Activated B cell treated with CpG ODN at 0.5 μM for 24 hours (primary cell): ENCODE measurements at regions not wholly inside any gene's neighbourhood (a gene's known extent, or its start where the extent isn't known, plus 50 kb on each side); places are given as distances from the start of the nearest gene placed in this dataset.

Experiments used
- ATAC-seq: fragments of 200-7000 bp; cut with Tn5 transposase; one replicate; pipeline ENCODE4 v1.10.0; 2021; ENCODE audit warnings: low read depth, mild to moderate bottlenecking, moderate library complexity
- CTCF ChIA-PET: fragments of 350-600 bp; sonication (Branson Sonifier 250); formaldehyde crosslinking; loops from one replicate; lab custom pipeline; 2021; ENCODE audit warnings: antibody characterized with exemption; lab: Charles Lee
- POLR2A ChIA-PET: fragments of 350-600 bp; sonication (Branson Sonifier 250); formaldehyde crosslinking; loops from one replicate; lab custom pipeline; 2021; ENCODE audit warnings: antibody characterized with exemption; lab: Charles Lee
- DNase-seq: peaks from one replicate; pipeline ENCODE4 v3.0.0; 2022
- H3K27ac Mint-ChIP-seq: one replicate; pipeline ENCODE4 v1.8.0; 2020; ENCODE audit warnings: mixed read lengths
- H3K27me3 Mint-ChIP-seq: one replicate; pipeline ENCODE4 v1.8.0; 2021; ENCODE audit warnings: mixed read lengths
- H3K36me3 Mint-ChIP-seq: one replicate; pipeline ENCODE4 v1.8.0; 2021; ENCODE audit warnings: low read depth, mixed read lengths
- H3K4me1 Mint-ChIP-seq: one replicate; pipeline ENCODE4 v1.8.0; 2021; ENCODE audit warnings: mixed read lengths
- H3K4me3 Mint-ChIP-seq: one replicate; pipeline ENCODE4 v1.8.0; 2020; ENCODE audit warnings: mild to moderate bottlenecking, mixed read lengths
- H3K9me3 Mint-ChIP-seq: one replicate; pipeline ENCODE4 v1.8.0; 2020; ENCODE audit warnings: mixed read lengths
- intact Hi-C: fragments of 100-400 bp; cut with micrococcal nuclease; formaldehyde crosslinking; loops from one replicate; pipeline ENCODE4 v1.15.1; 2024
- TF ChIP-seq, protein P1 (sequence below): fragments of 200-600 bp; IDR thresholded peaks from one replicate; pipeline ENCODE4 v1.8.0; 2022; ENCODE audit warnings: antibody characterized with exemption, mild to moderate bottlenecking

DNA sequence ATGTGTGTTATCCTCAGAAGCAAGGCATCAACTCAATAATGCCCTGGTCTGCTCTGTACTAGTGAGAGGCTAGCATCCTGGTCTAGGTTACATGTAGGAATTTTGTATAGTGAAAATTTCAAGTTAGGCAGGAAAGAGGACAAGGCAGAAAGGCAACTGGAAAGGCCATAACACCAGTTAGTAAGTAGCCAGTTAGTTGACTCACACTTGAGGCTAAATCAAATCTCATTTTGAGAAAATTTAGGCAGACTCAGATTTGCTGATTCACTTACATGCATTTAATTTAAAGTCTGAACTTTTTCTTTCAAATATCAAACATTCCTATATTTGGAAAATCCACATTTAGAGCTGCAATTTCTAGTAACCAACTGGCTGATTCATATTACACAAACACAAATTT is 184.5 kb upstream of the TCF21 start:
- TF ChIP-seq, protein P1, sequence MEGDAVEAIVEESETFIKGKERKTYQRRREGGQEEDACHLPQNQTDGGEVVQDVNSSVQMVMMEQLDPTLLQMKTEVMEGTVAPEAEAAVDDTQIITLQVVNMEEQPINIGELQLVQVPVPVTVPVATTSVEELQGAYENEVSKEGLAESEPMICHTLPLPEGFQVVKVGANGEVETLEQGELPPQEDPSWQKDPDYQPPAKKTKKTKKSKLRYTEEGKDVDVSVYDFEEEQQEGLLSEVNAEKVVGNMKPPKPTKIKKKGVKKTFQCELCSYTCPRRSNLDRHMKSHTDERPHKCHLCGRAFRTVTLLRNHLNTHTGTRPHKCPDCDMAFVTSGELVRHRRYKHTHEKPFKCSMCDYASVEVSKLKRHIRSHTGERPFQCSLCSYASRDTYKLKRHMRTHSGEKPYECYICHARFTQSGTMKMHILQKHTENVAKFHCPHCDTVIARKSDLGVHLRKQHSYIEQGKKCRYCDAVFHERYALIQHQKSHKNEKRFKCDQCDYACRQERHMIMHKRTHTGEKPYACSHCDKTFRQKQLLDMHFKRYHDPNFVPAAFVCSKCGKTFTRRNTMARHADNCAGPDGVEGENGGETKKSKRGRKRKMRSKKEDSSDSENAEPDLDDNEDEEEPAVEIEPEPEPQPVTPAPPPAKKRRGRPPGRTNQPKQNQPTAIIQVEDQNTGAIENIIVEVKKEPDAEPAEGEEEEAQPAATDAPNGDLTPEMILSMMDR: no peak
- Mint-ChIP-seq H3K4me1 (no peaks in the 10 kb centered on the region), H3K27ac (no peak overlapping the region), H3K9me3 (no peaks in the 10 kb centered on the region), H3K27me3 (no peaks in the 10 kb centered on the region), H3K36me3 (no peaks in the 10 kb centered on the region), H3K4me3 (no peak overlapping the region)
- no peak for DNase-seq
- POLR2A ChIA-PET: no interaction called here
- CTCF ChIA-PET: no interaction called here
- ATAC-seq: no peak
- intact Hi-C loops: no loop called here

DNA sequence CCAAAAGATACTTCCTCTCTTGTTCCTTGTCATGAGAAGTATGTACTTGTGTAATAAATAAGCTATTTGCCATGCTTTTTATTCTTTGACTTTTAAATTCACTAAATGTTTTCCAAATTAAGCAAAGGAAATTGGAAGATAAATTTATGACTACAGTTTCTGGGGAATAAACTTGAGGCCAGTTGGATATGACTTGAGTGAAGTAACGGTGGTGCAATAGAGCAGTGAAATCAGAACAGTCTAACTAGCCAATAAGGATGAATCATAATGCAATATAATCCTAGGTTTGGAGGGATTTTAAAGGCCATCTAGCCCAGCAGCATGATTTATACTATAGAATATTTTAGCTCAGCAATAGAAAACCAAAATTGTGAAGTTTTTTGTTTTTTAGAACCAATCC is 183.8 kb upstream of the TCF21 start:
- TF ChIP-seq, protein P1: no peak

DNA sequence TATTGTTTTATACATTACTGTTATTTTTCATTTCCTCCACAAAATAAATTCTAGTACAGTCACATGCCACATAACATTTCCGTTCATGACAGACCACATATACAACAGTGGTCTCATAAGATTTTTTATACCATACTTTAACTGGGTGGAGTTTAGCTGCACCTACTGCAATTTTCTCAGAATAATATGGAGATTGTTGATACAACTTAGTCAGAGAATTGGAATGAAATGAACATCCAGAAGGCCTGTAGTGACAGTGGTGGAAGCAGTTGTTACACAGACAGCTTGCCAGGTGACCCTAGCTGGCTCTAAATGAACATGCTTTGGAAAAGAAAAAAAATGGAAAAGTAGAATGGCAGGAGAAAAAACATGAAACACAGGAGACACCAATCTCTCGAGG is 183.2 kb upstream of the TCF21 start:
- CTCF ChIA-PET: no interaction called here
- H3K9me3 Mint-ChIP-seq: peaks cover 2% of the 10 kb centered on the region
- intact Hi-C loops: no loop called here
- DNase-seq (no peak), ATAC-seq (no peak)
- no peaks in the 10 kb centered on the region for H3K4me1 Mint-ChIP-seq
- H3K4me3 Mint-ChIP-seq: no peak overlapping the region
- H3K27ac Mint-ChIP-seq: no peak overlapping the region
- H3K27me3 Mint-ChIP-seq: no peaks in the 10 kb centered on the region
- H3K36me3 Mint-ChIP-seq: no peaks in the 10 kb centered on the region
- POLR2A ChIA-PET: interaction anchor here (0.5 kb wide), 1 partner anchor 1121 kb away, joined by 5 read pairs; no protein-coding TSS in a partner anchor
- TF ChIP-seq, protein P1: no peak

More for the DNA sequence above, 183.8 kb upstream of the TCF21 start:
- H3K9me3 Mint-ChIP-seq: no peaks in the 10 kb centered on the region
- ChIA-PET CTCF (no interaction called here), POLR2A (interaction anchor here (0.5 kb wide), 1 partner anchor 1121 kb away, joined by 5 read pairs; no protein-coding TSS in a partner anchor)
- H3K4me1 Mint-ChIP-seq: no peaks in the 10 kb centered on the region
- H3K36me3 Mint-ChIP-seq: no peaks in the 10 kb centered on the region
- no peaks in the 10 kb centered on the region for H3K27me3 Mint-ChIP-seq
- ATAC-seq (no peak), DNase-seq (no peak)
- no peak overlapping the region for H3K4me3 Mint-ChIP-seq
- intact Hi-C loops: no loop called here
- H3K27ac Mint-ChIP-seq: no peak overlapping the region

DNA sequence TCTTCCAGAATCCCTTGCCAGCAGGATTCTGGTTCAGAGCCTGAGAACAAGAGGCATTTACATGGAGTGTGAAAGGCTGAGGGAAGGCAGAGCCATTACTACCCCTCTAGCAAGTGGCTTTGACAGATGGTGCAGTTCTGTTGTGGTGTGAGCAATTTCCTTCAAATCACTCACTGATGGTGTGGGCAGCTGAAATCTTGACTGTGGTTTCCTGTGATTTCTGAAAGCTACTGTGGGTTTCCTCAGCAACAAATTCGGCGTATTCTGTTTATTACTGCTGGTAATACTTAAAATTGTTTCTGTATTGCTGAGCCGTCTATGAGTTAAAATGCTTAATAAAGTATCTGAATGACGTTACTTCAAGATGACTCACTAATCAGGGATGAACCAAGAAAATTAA is 181.5 kb upstream of the TCF21 start:
- no peak overlapping the region for H3K27ac Mint-ChIP-seq
- peaks cover 2% of the 10 kb centered on the region for H3K9me3 Mint-ChIP-seq
- DNase-seq (no peak), ATAC-seq (no peak)
- no peaks in the 10 kb centered on the region for H3K27me3 Mint-ChIP-seq
- H3K4me3 Mint-ChIP-seq: no peak overlapping the region
- TF ChIP-seq, protein P1: no peak
- intact Hi-C loops: no loop called here
- ChIA-PET CTCF (no interaction called here), POLR2A (no interaction called here)
- H3K36me3 Mint-ChIP-seq: no peaks in the 10 kb centered on the region
- H3K4me1 Mint-ChIP-seq: no peaks in the 10 kb centered on the region

DNA sequence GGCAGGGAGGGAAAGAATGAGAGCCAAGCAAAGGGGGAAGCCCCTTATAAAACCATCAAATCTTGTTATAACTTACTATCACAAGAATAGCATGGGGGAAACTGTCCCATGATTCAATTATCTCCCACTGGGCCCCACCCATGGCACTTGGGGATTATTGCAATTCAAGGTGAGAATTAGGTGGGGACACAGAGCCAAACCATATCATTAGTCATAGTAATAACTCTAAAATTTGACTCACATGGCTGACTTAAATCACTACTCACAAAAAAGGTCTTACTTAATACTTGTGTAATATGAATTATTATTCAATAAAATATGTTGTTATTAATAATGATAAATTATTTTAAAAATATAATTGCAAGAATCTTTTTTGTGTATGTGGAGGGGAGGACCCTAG is 178.1 kb upstream of the TCF21 start:
- intact Hi-C loops: no loop called here
- POLR2A ChIA-PET: no interaction called here
- TF ChIP-seq, protein P1: no peak
- Mint-ChIP-seq H3K4me1 (no peaks in the 10 kb centered on the region), H3K36me3 (no peaks in the 10 kb centered on the region), H3K4me3 (no peak overlapping the region), H3K27me3 (peaks cover 3% of the 10 kb centered on the region), H3K27ac (no peak overlapping the region), H3K9me3 (peaks cover 2% of the 10 kb centered on the region)
- no peak for ATAC-seq
- CTCF ChIA-PET: no interaction called here
- DNase-seq: no peak
